SK-N-MC (cell line): ENCODE measurements at regions not wholly inside any gene's neighbourhood (a gene's known extent, or its start where the extent isn't known, plus 50 kb on each side); places are given as distances from the start of the nearest gene placed in this dataset.
"Not testable (repeated sequence)": the region's sequence is repeated elsewhere in the genome, so short reads cannot be mapped to it uniquely, and the experiment has no call there.

Experiments
- DNase-seq: peaks from one replicate; pipeline ENCODE4 v3.0.0-alpha.2; 2011; ENCODE audit warnings: low read depth, low spot score
- H3K27ac ChIP-seq: fragments of 200-600 bp; sonication (generic); 2 replicates; pipeline ENCODE4 v1.5.1; 2016; ENCODE audit warnings: mixed run types
- H3K36me3 ChIP-seq: fragments of 200-600 bp; sonication (generic); 2 replicates; pipeline ENCODE4 v1.6.1; 2017; ENCODE audit warnings: antibody characterized with exemption, low read length, mixed read lengths; ENCODE audit not compliant: insufficient read depth
- H3K4me3 ChIP-seq: fragments of 200-600 bp; sonication (generic); 2 replicates; pipeline ENCODE4 v1.5.1; 2016
- H3K9ac ChIP-seq: fragments of 200-600 bp; sonication (generic); 2 replicates; pipeline ENCODE4 v1.8.0; 2017; ENCODE audit warnings: mixed run types, mixed read lengths; ENCODE audit not compliant: insufficient read length
- H3K9me3 ChIP-seq: fragments of 200-600 bp; sonication (generic); 2 replicates; pipeline ENCODE4 v1.6.1; 2017; ENCODE audit warnings: low read depth, mild to moderate bottlenecking, antibody characterized with exemption, low read length, moderate library complexity, mixed read lengths
- EZH2 ChIP-seq: fragments of 200-600 bp; sonication (generic); IDR thresholded peaks from one replicate; pipeline ENCODE4 v1.6.1; 2017; ENCODE audit warnings: antibody characterized with exemption
- FOXP2 ChIP-seq: optimal IDR thresholded peaks from 2 replicates; pipeline ENCODE3; 2011; ENCODE audit warnings: mild to moderate bottlenecking, moderate library complexity; ENCODE audit not compliant: insufficient read depth; ENCODE audit errors: extremely low read length, control extremely low read depth
- POLR2AphosphoS5 ChIP-seq: IDR thresholded peaks from 2 replicates; pipeline ENCODE4 v1.6.1; 2012; ENCODE audit warnings: mild to moderate bottlenecking, low read depth, low read length, borderline replicate concordance

GRCh38 chr15:66884115-66884622 lies 181.2 kb upstream of the SMAD3 start:
- Histone ChIP-seq H3K27ac (peak overlapping the region; percentile 98), H3K9me3 (no peaks in the 10 kb centered on the region), H3K9ac (peak overlapping the region; percentile 70), H3K36me3 (no peaks in the 10 kb centered on the region), H3K4me3 (peak overlapping the region; percentile 60; the same call in 1 of the 2 replicates)
- TF ChIP-seq POLR2AphosphoS5, result no peak
- TF ChIP-seq EZH2, result no peak
- TF ChIP-seq FOXP2, result no peak
- no peak for DNase-seq

- Histone ChIP-seq H3K27ac (peak overlapping the region; percentile 98), H3K4me3 (no peak overlapping the region), H3K9ac (no peak overlapping the region), H3K36me3 (no peaks in the 10 kb centered on the region), H3K9me3 (no peaks in the 10 kb centered on the region; the same call in 1 of the 2 replicates)
- DNase-seq, result no peak
- no peak for TF ChIP-seq FOXP2
- no peak for TF ChIP-seq POLR2AphosphoS5
Observed at GRCh38 chr15:66884661-66885237, 180.7 kb upstream of the SMAD3 start.

GRCh38 chr15:66885281-66885915 lies 180.0 kb upstream of the SMAD3 start:
- Histone ChIP-seq H3K9me3 (no peaks in the 10 kb centered on the region; the same call in 1 of the 2 replicates), H3K4me3 (no peak overlapping the region), H3K36me3 (no peaks in the 10 kb centered on the region), H3K27ac (peak overlapping the region; percentile 98; the same call in 1 of the 2 replicates), H3K9ac (no peak overlapping the region)
- TF ChIP-seq FOXP2 (no peak), EZH2 (no peak), POLR2AphosphoS5 (no peak)
- DNase-seq, result no peak

GRCh38 chr15:66886241-66886675 lies 179.1 kb upstream of the SMAD3 start:
- TF ChIP-seq FOXP2, result no peak
- no peak for TF ChIP-seq POLR2AphosphoS5
- no peak for TF ChIP-seq EZH2
- Histone ChIP-seq H3K9me3 (peaks cover 4% of the 10 kb centered on the region; the same call in 1 of the 2 replicates), H3K36me3 (no peaks in the 10 kb centered on the region), H3K9ac (no peak overlapping the region), H3K4me3 (no peak overlapping the region), H3K27ac (no peak overlapping the region)
- DNase-seq, result no peak

- H3K4me3 ChIP-seq, result no peak overlapping the region
- no peak overlapping the region for H3K9ac ChIP-seq
- TF ChIP-seq EZH2 (no peak), POLR2AphosphoS5 (no peak), FOXP2 (no peak)
- DNase-seq, result no peak
- no peaks in the 10 kb centered on the region for H3K36me3 ChIP-seq
- peaks cover 4% of the 10 kb centered on the region; the same call in 1 of the 2 replicates for H3K9me3 ChIP-seq
- no peak overlapping the region for H3K27ac ChIP-seq
Observed at GRCh38 chr15:66886686-66887273, 178.6 kb upstream of the SMAD3 start.

- not testable (repeated sequence) for H3K36me3 ChIP-seq, H3K9me3 ChIP-seq, H3K27ac ChIP-seq, H3K9ac ChIP-seq, DNase-seq, H3K4me3 ChIP-seq
Observed at GRCh38 chr15:66889298-66889697, 176.1 kb upstream of the SMAD3 start.

- no peaks in the 10 kb centered on the region for H3K36me3 ChIP-seq
- peak overlapping the region; percentile 73 for H3K4me3 ChIP-seq
- peak overlapping the region; percentile 55 for H3K9ac ChIP-seq
- H3K9me3 ChIP-seq, result peaks cover 4% of the 10 kb centered on the region; the same call in 1 of the 2 replicates
- DNase-seq, result no peak
- TF ChIP-seq FOXP2 (no peak), POLR2AphosphoS5 (no peak; the same call in 1 of the 2 replicates), EZH2 (no peak)
- H3K27ac ChIP-seq, result peak overlapping the region; percentile 98
Observed at GRCh38 chr15:66891776-66892175, 173.6 kb upstream of the SMAD3 start.

- H3K27ac ChIP-seq, result peak overlapping the region; percentile 98
- H3K9ac ChIP-seq, result peak overlapping the region; percentile 68
- DNase-seq, result no peak
- TF ChIP-seq FOXP2 (no peak), EZH2 (no peak), POLR2AphosphoS5 (0 out of 2 replicates have a peak, but pooled peaks have one; percentile 15)
- H3K9me3 ChIP-seq, result peaks cover 4% of the 10 kb centered on the region; the same call in 1 of the 2 replicates
- H3K36me3 ChIP-seq, result no peaks in the 10 kb centered on the region
- peak overlapping the region; percentile 73 for H3K4me3 ChIP-seq
Observed at GRCh38 chr15:66893294-66893693, 172.1 kb upstream of the SMAD3 start.
